Stimulated activated CD4-positive, alpha-beta T cell treated with anti-CD3 and anti-CD28 coated beads, TNF-alpha, amount 100 ng/mL, for 1 hour (primary cell): ENCODE measurements at regions not wholly inside any gene's neighbourhood (a gene's known extent, or its start where the extent isn't known, plus 50 kb on each side); places are given as distances from the start of the nearest gene placed in this dataset.

Experiments
- DNase-seq, 3 donors: peaks; one replicate each; pipeline ENCODE4 v3.0.0-alpha.2; 2020; ENCODE audit warnings: low read depth in 3 of 3, low spot score in 1 of 3

DNA sequence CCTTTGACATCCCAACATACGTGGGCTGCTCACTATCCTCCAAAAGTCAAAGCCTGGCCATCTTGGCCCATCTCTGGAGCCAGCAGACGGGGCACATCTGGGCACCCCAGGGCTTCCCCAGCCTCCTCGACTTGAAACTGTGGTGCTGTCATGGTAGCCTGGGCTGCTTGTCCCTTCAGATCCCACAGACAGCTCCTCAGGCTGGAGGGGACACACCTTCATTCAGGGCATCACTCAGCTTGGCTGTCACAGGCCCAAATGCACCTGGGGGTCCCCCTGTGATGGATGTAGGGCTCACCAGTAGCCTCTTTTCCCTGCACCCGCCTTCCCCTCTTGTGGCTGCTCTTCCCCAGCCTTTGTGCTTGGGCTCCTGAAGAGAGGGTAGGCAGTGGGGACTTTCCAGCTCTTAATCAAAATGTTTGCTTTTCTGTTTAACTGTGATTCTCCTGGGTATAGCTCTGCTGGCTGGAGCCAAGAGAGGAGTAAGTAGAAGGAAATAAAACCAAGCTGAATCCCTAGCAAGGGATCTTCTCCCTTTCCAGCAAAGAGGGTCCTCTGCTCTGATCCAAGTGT is 92.3 kb downstream of the GYPC start:
- DNase-seq, result no peak

DNA sequence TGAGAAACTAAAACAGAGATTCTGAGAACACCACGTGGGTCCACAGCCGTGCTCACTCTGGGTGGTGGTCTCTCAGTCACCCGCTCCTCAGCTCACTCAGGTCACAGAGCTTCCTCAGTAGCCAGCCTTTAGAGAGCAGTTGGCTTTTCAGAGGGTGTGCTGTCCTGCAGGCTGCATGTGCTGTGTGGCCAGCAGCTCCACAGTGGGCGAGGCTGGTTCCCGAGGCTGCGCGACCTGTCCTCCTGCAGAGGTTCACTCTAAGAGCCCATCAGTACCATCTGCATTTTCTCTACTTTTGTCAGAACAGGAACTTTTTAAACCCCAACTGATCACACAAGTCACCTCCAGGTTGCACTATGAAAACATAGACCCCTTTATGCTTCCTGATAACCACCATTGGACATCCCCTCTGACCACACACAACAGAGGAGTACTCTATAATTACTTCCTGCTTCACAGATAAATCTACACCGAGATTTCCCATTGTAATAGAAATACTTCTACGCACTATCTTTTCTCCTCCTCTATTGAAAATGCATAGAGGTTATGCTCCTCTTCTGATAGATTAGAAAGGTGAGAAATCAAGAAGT is 93.1 kb downstream of the GYPC start:
- DNase-seq, result no peak

DNA sequence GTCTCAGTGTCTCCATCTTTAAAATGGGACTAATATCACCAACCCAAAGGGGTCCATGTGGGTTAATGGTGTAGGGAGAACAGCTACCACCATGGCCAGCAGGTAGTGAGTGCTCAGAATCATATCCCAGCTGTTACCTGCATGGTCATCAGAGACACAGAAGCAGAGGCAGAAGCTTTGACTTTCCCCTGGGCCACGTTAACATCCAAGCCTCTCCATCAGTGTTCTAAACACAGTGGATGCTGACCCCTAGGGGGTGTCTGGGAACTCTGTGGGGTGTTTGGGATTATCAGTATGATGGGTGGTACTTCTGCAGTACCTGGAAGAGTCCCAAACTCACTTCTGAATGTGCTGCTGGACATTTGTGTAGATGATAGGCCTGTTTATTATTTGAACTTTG is 93.6 kb downstream of the GYPC start:
- no peak for DNase-seq

DNA sequence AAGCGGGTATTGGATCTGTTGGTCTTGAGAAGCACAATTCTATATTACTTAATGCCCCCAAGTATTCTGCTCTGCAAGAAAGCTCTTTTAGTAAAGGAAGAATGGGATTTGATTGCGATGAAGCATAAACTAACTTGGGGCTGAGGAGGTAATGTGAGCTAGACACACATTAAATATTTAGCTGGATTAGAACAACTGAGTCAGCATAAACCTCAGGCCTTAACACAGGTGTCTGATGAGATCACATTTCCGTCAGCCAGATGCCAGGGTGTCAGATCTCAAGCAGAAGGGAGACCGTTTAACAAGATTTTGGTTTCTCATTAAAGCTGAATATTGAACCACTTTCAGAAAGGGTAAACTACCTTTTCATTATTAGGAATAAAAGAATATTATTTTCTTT is 94.5 kb downstream of the GYPC start:
- DNase-seq, result no peak

DNA sequence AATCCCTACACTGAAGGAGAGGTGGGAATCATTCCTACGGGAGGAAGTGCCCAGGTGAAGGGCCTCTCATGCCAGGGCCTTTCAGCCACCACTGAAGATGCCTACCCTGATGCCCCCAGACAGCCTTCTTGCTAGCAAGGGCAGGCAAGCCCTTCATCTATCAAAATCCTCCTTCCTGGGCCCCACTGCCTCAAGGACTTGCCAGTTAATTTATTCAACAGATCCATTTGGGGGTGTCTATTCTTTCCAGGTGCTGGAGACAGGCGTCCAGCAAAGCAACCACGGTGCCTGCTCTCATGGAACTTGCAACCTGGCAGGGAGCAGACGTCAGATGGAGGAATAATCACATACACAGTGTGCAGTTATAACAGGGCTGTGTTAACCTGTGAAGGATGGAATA is 95.5 kb downstream of the GYPC start:
- DNase-seq, result no peak

DNA sequence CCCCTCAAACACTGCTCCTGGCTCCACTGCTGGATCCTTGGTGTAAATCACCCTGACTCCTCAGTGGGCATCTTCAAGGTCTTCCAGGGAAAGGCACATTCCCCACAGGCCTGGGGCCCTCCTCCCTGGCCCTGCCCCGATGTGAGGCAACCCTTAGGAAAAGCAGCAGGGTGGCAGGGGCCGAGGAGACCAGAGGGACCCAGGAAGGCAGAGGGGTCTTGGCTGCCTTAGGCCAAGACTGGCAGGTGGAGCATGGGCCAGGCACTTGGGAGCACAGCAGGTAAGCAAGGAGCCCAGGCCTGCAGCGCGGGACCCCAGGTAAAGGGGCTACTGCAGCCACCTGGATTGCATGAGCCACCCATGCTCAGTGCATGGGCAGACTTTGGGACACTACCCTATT is 96.9 kb downstream of the GYPC start:
- no peak for DNase-seq

DNA sequence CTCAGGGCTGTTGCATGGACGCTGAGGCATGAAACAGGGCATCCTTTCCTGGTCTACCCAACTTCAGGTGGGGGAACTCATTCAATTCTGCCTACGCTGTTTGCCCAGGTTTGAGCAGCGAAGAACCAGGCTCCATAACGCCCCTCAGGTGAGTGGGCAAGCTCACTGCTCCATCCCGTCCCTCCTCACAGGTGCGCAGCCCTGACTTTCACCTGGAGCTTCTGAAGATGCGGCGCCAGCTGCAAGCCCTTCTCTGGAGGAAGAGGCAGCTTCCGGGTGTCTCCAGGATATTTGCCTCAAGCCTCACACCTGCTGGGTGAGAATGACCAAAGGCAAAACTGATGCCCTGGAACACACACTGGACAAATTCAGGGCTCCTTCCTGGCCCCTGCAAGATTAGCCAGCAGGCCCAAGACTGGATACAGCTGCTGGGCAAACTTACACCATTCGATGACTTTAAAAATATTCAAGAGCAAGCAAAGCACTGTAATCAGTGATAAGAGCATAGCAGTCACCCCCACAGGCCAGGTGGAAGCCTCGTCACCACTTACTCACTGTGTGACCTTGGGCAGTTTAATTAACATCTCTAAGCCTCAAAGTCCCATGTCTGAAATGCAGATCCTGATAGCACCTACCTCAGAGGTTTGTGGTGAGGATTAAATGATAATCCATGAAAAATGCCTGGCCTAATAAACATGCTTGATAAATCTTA is 97.7 kb downstream of the GYPC start:
- no peak for DNase-seq

DNA sequence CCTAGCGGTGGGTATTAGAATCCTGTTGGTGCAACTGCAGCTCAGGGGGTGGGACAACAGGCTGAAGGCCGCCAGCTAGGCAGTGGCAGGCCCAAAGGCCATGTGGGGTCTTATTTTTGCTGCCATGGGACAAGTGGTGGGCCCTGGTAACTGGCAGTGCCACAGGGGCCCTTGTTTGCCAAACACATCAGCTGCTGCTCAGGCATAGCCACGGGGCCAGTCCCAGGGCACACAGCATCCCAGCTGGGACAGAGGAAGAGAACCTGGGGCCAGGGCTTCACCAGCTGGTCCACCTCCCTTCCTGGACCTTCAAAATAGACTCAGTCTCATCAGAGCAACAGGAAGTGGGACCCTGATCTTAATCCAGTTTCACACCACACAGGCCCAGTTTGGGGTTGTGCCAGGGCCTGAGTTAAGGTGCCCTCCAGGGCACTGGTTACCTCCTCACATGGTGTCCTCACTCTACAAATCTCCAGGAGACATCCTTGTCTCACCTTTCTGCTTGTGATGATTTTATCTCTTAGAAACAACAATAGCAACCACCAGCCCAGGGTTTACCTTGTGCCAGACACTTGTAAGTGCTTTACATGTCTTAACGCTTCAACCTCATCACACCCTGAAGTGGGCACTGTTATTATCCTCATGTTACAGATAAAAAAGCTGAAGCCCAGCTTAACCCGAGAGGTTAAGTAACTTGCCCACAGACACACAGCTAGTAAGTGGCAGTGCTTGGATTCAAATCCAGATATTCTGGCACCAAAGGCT is 98.5 kb downstream of the GYPC start:
- DNase-seq, result no peak

DNA sequence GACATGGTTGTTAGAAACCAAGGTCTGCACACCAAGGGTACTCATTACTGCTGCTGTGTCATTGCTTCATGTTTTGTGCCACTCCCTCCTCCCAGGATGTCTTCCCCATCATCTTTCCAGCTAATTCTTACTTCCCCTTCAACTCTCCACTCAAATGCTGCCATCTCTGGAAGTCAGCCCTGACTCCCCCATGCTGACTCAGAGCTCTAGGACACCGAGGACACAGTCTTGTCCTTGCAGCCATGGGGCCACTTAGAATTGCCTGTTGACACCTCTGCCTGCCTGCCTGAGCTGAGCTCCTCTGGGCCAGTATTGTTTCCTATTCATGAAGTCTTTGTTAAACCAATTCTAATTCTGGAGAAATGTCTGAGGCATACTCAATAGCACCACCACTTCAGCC is 100.2 kb downstream of the GYPC start:
- DNase-seq, result no peak

DNA sequence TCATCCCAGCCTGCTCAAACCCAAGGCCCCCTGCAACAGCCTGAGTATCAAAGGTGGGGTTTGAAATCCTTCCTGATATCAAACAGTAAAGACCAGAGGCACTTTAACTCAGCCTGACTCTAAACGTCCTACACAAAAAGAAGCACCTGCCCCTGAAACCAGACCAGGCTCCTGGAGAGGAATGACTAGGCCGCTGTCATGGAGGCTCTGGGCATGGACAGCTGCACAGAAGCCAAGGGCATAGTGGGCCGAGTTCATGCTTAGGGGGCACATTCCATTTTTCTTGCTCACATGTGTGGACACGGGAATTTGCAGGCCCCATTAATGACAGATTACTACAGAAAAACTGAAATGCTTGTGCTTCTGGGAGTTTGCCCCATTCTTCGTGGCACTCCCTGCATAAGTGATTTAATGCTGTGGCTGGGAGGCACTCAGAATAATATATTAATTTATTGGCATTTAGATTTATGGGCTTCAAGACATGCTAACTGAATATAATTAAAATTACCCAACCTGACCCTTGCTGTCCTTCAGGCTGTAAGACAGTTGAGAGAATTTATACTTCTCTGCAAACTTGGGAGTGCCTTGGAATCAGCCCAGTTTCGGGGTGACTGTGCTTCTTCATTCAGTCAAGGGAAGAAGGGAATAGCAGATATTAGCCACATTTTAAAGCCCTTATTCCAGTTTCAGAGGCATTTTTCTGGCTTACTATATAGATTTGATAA is 105.5 kb downstream of the GYPC start:
- no peak for DNase-seq

DNA sequence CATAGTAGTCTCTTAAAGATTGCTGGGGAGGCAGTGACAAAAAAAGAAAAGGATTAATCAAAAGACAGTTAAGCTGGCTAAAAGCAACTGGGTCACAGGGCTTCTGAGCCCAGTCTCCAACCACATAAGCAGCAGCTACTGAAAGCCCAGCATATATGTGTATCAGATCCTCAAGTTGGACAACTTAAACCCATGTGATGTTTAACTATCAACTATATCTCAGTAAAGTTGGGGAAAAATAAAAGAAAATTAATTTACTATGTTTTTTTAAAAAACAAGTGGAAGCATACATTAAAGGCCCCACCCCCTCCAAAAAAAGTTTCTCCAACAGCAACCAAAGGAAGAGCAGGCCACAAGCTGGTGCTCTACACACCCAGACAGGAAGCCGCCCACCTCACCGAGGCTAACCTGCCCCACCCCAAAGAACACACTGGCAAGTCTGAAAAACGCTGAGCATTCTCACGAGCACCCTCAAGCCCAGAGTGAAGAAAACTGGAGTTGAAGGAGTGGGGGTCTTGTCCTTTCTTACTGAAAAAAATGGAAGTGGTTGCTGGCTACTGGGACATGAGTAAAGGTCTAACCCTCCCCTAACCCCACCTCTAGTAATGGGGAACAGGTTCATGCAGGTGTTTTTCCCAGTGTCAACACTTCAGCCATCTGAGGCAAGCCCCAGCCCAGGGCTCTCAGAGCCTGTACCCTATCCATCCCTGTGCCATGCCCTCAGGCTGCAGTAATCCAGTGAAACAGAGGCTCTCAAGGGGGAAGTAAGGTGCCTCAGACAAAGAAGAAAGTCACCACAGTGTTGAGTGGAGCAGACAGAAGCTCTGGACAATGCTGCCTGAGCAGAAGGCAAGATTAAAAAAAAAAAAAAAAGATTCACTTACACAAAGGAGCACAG is 106.3 kb downstream of the GYPC start:
- DNase-seq, result no peak

DNA sequence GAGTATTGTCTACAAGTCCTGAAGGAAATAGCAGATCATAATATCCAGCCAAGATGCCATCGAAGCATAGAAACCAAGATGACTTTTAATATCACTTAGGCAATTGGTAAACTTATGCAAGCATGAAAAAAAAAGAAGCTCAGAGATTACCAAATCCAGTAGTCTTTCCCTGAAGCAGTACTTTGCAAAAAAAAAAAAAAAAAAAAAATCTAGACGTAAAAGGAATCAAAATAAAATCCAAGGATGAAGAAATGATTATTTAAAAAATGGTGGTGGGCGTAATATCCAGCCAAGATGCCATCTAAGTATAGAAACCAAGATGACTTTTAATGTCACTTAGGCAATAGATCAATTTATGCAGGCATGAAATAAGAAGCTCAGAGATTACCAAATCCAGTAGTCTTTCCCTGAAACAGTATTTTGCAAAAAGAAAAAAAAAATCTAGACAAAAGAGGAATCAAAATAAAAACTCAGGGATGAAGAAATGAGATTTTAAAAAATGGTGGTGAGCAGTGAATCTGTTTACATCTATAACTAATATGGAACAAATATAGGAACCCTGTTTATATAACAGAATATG is 108.8 kb downstream of the GYPC start:
- no peak for DNase-seq

DNA sequence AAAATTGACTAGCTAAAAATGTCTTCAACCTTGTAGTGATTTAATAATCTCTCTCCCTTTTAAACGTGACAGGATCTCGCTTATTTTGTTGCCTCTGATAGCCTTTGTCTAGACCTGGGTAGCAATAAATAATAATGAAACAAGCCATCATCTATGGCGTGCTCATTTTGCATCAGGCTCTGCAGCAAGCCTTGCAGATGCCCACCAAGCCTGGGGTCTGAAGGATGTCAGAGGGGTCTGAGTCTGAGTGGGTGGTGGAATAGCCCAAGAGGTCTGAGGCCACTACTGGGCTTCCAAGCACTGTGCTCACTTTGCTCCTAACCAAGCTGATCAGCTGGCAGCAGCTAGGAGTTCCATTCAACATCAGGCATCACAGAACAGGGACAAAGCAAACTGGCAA is 109.4 kb downstream of the GYPC start:
- no peak for DNase-seq

DNA sequence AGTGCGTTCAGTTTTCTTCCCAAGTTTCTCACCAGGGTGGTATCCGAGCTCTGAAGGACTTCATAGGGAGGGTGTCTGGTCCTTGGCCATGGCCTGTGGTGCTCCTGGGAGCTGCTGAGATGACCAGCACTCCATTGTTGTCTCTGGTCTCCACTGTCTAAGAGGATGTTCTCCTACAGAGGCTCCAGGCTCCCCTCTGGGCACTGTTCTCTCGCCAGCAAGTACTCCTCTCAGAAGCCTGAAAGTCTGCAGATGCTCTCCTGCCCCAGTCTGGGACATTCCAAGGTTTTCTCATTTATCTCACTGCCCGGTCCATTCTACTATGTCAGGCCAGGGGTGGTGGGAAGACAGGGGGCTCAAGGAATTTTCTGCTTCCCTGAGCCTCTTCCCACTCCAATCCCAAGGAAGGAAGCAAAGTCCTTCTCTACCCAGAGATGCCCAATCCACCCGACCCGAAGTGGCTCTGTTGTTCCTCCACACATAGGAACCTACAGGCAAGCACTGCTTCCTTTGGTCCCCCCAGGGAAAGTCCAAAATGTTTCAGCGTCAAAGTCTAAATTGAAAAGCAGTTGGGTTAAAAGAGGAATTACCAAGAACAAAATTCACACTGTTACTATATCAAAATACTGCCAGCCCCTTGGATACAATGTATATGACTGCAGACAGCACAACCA is 110.5 kb downstream of the GYPC start:
- DNase-seq, result no peak

DNA sequence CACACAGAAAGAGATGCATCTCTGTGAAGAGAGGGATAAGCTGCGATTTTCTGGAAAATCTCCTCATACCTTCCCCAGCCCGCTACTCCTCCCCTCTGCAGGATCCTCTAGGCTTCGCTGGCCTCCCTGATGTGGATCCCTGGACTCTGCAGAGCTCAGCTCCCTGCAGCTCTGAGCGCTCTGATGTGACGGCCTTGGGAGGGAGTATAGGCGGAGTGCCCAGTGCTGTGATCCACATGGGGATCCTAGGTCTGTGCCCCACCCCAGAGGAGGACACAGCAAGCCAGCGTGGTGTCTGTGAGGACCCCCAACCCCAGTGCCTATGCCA is 111.0 kb downstream of the GYPC start:
- no peak for DNase-seq

DNA sequence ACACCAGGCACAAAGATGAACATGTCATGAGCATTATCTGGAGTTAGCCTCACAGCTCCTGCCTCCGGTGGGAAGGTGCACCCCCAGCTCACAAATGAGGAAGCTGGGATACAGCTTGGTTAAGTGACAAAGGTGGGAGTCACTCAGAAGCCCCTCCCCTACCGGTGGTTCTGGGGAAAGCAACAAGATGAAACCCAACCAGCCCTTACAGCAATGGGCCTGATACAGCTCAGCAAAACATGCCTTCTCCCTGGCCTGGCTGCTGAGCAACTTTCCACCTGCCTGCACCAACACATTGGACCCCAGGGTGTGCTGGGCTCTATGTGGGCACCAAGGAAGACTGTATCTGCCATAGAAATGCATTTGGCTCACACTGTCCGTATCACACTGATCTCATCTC is 113.2 kb downstream of the GYPC start:
- no peak for DNase-seq

DNA sequence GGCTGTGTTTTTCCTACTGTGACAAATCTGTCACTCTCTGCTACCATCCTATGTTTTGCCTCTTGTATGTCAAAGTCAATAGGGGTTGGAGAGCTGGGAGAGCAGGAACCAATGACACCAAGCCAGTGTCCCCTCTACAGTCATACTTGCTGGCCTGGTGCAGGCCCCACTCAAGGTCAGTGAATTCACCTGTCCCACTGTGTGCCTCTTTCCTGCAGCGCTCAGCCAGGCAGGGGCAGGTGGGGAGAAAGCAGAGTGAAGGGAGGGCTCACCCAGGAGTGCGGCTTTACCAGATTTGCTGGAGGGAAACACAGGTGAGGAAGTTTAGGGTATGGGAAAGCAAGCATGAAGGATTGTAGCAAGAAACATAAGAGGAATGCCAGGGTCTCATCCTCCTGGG is 114.5 kb downstream of the GYPC start:
- no peak for DNase-seq

DNA sequence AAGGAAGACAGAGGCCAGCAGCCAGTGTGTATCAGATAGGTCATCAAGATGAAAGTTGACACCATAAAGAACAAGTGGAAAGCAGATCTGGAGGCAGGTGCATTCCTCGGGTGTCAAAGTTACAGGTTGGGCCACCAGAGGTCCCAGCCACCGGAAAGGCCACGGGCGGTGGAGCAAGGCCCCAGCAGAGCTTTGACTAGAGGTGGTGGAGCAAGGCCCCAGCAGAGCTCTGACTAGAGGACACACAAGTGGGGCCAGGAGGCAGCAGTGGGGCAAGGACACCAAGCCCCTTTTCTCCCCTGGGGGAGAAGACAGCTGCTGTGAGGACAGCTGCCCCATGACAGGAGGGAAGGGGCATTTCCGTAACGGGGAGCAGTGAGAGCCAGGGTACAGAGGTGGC is 115.1 kb downstream of the GYPC start:
- DNase-seq, result no peak

DNA sequence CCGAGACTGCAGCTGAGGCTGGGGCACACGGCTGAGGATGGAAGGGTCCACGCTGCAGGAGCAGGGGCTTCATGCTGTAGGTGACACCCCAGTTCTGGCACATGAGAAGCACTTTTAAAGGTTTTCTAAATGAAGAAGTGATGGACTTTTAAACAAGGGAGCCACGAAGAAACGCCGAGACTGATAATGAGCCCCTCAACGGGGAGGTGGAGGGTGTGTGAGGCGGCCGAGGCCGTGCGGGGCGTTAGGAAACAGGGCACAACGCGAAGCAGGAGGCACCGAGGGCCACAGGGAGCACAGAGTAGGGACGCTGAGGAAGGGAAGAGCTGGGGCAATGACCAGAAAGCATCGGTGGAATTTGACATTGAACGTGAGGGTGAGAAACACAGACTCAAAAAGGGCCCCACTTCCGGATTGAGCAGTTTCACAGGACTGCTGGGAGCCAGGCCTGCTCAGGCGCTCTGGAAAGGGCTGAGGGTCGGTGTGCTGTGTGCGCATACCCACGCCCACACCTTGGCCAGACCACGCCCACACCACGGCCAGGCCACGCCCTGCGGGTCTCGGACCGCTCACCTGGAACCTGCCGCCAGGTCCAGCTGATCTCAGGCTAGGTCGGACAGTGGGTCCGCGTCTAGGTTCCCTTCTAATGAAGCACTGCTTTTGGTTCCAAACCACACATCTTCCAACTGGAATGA is 115.7 kb downstream of the GYPC start:
- DNase-seq, result no peak
